ENCODE measurements at regions not wholly inside any gene's neighbourhood (a gene's known extent, or its start where the extent isn't known, plus 50 kb on each side); places are given as distances from the start of the nearest gene placed in this dataset.

- Histone ChIP-seq H3K9me3 (no peaks in the 10 kb centered on the region), H3K27ac (no peak overlapping the region), H3K4me3 (ENCODE audit: low read depth in 1 of 2, low read length in 1 of 2) (no peak overlapping the region), H3K27me3 (no peaks in the 10 kb centered on the region), H3K4me1 (ENCODE audit: control insufficient read depth in 1 of 2, insufficient read depth in 1 of 2, low read depth in 1 of 2, low read length in 1 of 2) (no peaks in the 10 kb centered on the region), H3K36me3 (no peaks in the 10 kb centered on the region)
- TF ChIP-seq, protein P1, sequence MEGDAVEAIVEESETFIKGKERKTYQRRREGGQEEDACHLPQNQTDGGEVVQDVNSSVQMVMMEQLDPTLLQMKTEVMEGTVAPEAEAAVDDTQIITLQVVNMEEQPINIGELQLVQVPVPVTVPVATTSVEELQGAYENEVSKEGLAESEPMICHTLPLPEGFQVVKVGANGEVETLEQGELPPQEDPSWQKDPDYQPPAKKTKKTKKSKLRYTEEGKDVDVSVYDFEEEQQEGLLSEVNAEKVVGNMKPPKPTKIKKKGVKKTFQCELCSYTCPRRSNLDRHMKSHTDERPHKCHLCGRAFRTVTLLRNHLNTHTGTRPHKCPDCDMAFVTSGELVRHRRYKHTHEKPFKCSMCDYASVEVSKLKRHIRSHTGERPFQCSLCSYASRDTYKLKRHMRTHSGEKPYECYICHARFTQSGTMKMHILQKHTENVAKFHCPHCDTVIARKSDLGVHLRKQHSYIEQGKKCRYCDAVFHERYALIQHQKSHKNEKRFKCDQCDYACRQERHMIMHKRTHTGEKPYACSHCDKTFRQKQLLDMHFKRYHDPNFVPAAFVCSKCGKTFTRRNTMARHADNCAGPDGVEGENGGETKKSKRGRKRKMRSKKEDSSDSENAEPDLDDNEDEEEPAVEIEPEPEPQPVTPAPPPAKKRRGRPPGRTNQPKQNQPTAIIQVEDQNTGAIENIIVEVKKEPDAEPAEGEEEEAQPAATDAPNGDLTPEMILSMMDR (IDR thresholded peaks at IDR 0.05) = no peak
Measured at GRCh38 chr13:40072663-40073120, 417.2 kb downstream of the COG6 start.

GRCh38 chr13:40074338-40074737 is 418.9 kb downstream of the COG6 start:
- Histone ChIP-seq H3K36me3 (no peaks in the 10 kb centered on the region), H3K4me3 (ENCODE audit: low read depth in 1 of 2, low read length in 1 of 2) (no peak overlapping the region), H3K27me3 (no peaks in the 10 kb centered on the region), H3K27ac (no peak overlapping the region), H3K9me3 (no peaks in the 10 kb centered on the region), H3K4me1 (ENCODE audit: control insufficient read depth in 1 of 2, insufficient read depth in 1 of 2, low read depth in 1 of 2, low read length in 1 of 2) (no peaks in the 10 kb centered on the region)
- TF ChIP-seq, protein P1 (IDR thresholded peaks at IDR 0.05) = no peak

- TF ChIP-seq, protein P1 (IDR thresholded peaks at IDR 0.05) = no peak
Measured at GRCh38 chr13:40075281-40075680, 419.8 kb downstream of the COG6 start.

DNA sequence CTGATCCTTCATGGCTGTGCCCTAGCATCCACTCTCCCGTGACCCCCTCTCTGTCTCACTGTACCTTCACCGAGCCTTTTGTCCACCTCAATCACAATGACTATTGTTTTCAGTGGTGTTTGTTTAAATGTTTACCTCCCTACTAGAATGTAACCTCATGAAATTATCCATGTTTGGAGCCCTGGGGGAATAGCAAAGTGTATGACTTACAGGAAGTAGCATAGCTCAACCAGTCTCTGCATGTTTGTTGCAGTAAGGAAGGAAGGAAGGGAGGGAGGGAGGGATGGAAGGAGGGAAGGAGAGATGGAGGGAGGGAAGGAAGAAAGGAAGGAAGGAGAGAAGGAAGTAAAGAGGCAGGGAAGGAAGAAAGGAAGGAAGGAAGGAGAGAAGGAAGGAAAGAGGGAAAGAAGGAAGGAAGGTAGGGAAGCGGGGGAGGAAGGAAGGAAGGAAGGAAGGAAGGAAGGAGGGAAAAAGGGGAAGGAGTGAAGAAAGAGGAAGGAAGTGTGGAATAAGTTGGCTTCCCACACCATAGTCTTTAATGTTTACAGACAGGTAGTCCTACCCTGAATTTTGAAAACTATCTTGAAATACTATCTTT is 421.4 kb downstream of the COG6 start:
- Histone ChIP-seq H3K36me3 (no peaks in the 10 kb centered on the region), H3K27me3 (no peaks in the 10 kb centered on the region), H3K4me3 (ENCODE audit: low read depth in 1 of 2, low read length in 1 of 2) (no peak overlapping the region), H3K4me1 (ENCODE audit: control insufficient read depth in 1 of 2, insufficient read depth in 1 of 2, low read depth in 1 of 2, low read length in 1 of 2) (no peaks in the 10 kb centered on the region), H3K27ac (no peak overlapping the region), H3K9me3 (no peaks in the 10 kb centered on the region)
- TF ChIP-seq, protein P1 (IDR thresholded peaks at IDR 0.05) = no peak

More at GRCh38 chr13:40075281-40075680, 419.8 kb downstream of the COG6 start:
- H3K36me3 ChIP-seq = no peaks in the 10 kb centered on the region
- no peaks in the 10 kb centered on the region for H3K4me1 ChIP-seq (ENCODE audit: control insufficient read depth in 1 of 2, insufficient read depth in 1 of 2, low read depth in 1 of 2, low read length in 1 of 2)
- H3K9me3 ChIP-seq = no peaks in the 10 kb centered on the region
- no peak overlapping the region for H3K27ac ChIP-seq
- H3K4me3 ChIP-seq (ENCODE audit: low read depth in 1 of 2, low read length in 1 of 2) = no peak overlapping the region
- no peaks in the 10 kb centered on the region for H3K27me3 ChIP-seq

DNA sequence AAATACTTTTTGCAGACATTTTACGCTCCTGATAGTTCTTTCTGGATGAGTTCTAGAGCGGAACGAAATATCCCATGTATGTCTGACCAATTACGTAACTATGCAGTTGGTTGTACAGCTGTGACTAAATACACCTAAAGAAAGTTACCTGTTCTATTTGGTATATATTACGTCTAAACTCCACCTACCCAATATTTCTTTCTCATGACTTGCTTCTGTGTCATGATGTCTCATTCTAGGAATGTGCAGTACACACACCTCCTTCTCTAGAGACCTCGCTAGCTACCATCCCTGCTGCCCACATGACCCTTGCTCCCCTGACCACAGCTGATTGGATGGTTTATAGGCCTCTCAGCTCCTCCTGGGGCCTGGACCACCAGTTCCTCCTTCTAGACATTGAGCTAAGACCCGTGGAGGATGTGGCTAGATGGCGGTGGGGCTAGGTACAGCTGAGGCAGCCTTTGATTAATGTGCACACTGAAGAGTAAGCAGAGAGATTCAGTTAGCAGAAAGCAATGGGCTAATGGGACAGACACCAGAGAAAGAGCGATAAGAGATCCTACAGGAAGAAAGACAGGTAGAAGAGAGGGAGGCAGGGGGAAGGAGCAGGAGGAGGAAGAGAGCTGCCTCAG is 422.1 kb downstream of the COG6 start:
- H3K27me3 ChIP-seq = no peaks in the 10 kb centered on the region
- no peak overlapping the region for H3K4me3 ChIP-seq (ENCODE audit: low read depth in 1 of 2, low read length in 1 of 2)
- H3K36me3 ChIP-seq = no peaks in the 10 kb centered on the region
- TF ChIP-seq, protein P1 (IDR thresholded peaks at IDR 0.05) = no peak
- no peak overlapping the region for H3K27ac ChIP-seq
- H3K9me3 ChIP-seq = no peaks in the 10 kb centered on the region
- H3K4me1 ChIP-seq (ENCODE audit: control insufficient read depth in 1 of 2, insufficient read depth in 1 of 2, low read depth in 1 of 2, low read length in 1 of 2) = no peaks in the 10 kb centered on the region
